Heart left ventricle (tissue), 13 donors: ENCODE measurements at regions not wholly inside any gene's neighbourhood (a gene's known extent, or its start where the extent isn't known, plus 50 kb on each side); places are given as distances from the start of the nearest gene placed in this dataset.

Experiments
- POLR2A ChIP-seq, 2 donors: fragments of 450-650 bp; IDR thresholded peaks; one replicate each; pipeline ENCODE4 v1.6.1; 2017; ENCODE audit warnings: antibody characterized with exemption in 2 of 2, mild to moderate bottlenecking in 2 of 2, moderate library complexity in 2 of 2
- TF ChIP-seq, protein P1 (sequence below), 12 donors: fragments of 200-600 bp; sonication (generic) in 4 of 12; IDR thresholded peaks; one replicate each; pipeline versions ENCODE4 v1.5.0 to v1.8.0; 2018 to 2022; ENCODE audit warnings: antibody characterized with exemption in 12 of 12, mild to moderate bottlenecking in 5 of 12
- donor health status: ischemic (EF 13 %, LVEDD 7.1; RV severe dilation, severe dysfunction).
- donor health status: DM: no; HTN: yes; CAD: no.
- donor health status: DM: no; HTN: no; CAD: no.
- donor health status: ischemic (EF 25% LVEDD 6.9; RV normal size, moderate dysfunction).
- donor health status: ischemic (EF 25% LVEDD 5.7; RV mildly dilated, moderate dysfunction).
- donor health status: ischemic (EF 35%, LVEDD 5.7; RV mildly dilated, moderate dysfunction).
- donor health status: nonischemic (EF 11% LVEDD 7.7; RV severe dilation, severe dysfunction).
- donor health status: DM: yes; HTN: yes; CAD: no.
- donor health status: PGD.
- donor health status: ischemic (EF 29% LVEDD 5.4; RV normal size, mild dysfunction).
- donor health status: nonischemic (EF 23%, LVEDD 6.1; RV moderate dilation, normal function).

GRCh38 chr13:99892196-99892613 lies 79.4 kb downstream of the ZIC5 start:
- TF ChIP-seq, protein P1, sequence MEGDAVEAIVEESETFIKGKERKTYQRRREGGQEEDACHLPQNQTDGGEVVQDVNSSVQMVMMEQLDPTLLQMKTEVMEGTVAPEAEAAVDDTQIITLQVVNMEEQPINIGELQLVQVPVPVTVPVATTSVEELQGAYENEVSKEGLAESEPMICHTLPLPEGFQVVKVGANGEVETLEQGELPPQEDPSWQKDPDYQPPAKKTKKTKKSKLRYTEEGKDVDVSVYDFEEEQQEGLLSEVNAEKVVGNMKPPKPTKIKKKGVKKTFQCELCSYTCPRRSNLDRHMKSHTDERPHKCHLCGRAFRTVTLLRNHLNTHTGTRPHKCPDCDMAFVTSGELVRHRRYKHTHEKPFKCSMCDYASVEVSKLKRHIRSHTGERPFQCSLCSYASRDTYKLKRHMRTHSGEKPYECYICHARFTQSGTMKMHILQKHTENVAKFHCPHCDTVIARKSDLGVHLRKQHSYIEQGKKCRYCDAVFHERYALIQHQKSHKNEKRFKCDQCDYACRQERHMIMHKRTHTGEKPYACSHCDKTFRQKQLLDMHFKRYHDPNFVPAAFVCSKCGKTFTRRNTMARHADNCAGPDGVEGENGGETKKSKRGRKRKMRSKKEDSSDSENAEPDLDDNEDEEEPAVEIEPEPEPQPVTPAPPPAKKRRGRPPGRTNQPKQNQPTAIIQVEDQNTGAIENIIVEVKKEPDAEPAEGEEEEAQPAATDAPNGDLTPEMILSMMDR (IDR thresholded peaks at IDR 0.05) = no peak
- TF ChIP-seq POLR2A (IDR thresholded peaks at IDR 0.05) = no peak
